ENCODE measurements at regions not wholly inside any gene's neighbourhood (a gene's known extent, or its start where the extent isn't known, plus 50 kb on each side); places are given as distances from the start of the nearest gene placed in this dataset.

GRCh38 chr3:168596175-168596823 is 500.6 kb upstream of the GOLIM4 start:
- DNase-seq (ENCODE audit: low read depth): no peak
- TF ChIP-seq CTCF (conservative IDR thresholded peaks at IDR 0.05; ENCODE audit: control insufficient read depth, insufficient read depth, low read depth, low read length): no peak
- H3K4me3 ChIP-seq (ENCODE audit: control insufficient read depth, low read depth, low read length): no peak overlapping the region

- no peak overlapping the region for H3K4me3 ChIP-seq (ENCODE audit: control insufficient read depth, low read depth, low read length)
- no peak for TF ChIP-seq CTCF (conservative IDR thresholded peaks at IDR 0.05; ENCODE audit: control insufficient read depth, insufficient read depth, low read depth, low read length)
- no peak for DNase-seq (ENCODE audit: low read depth)
Measured at GRCh38 chr3:168591587-168591986, 495.9 kb upstream of the GOLIM4 start.

- no peak for DNase-seq (ENCODE audit: low read depth)
- no peak for TF ChIP-seq CTCF (conservative IDR thresholded peaks at IDR 0.05; ENCODE audit: control insufficient read depth, insufficient read depth, low read depth, low read length)
Measured at GRCh38 chr3:168589376-168589775, 493.7 kb upstream of the GOLIM4 start.

GRCh38 chr3:168585544-168585943 is 489.8 kb upstream of the GOLIM4 start:
- no peak for DNase-seq (ENCODE audit: low read depth)
- no peak overlapping the region for H3K4me3 ChIP-seq (ENCODE audit: control insufficient read depth, low read depth, low read length)
- TF ChIP-seq CTCF (conservative IDR thresholded peaks at IDR 0.05; ENCODE audit: control insufficient read depth, insufficient read depth, low read depth, low read length): no peak

More at GRCh38 chr3:168589376-168589775, 493.7 kb upstream of the GOLIM4 start:
- H3K4me3 ChIP-seq (ENCODE audit: control insufficient read depth, low read depth, low read length): no peak overlapping the region

- no peak overlapping the region for H3K4me3 ChIP-seq (ENCODE audit: control insufficient read depth, low read depth, low read length)
- no peak for TF ChIP-seq CTCF (conservative IDR thresholded peaks at IDR 0.05; ENCODE audit: control insufficient read depth, insufficient read depth, low read depth, low read length)
- DNase-seq (ENCODE audit: low read depth): no peak
Measured at GRCh38 chr3:168583977-168584376, 488.3 kb upstream of the GOLIM4 start.

GRCh38 chr3:168582503-168582902 is 486.8 kb upstream of the GOLIM4 start:
- no peak for TF ChIP-seq CTCF (conservative IDR thresholded peaks at IDR 0.05; ENCODE audit: control insufficient read depth, insufficient read depth, low read depth, low read length)
- H3K4me3 ChIP-seq (ENCODE audit: control insufficient read depth, low read depth, low read length): no peak overlapping the region
- DNase-seq (ENCODE audit: low read depth): no peak

Data from fibroblast of mammary gland (primary cell).